ENCODE measurements at regions not wholly inside any gene's neighbourhood (a gene's known extent, or its start where the extent isn't known, plus 50 kb on each side); places are given as distances from the start of the nearest gene placed in this dataset.

DNA sequence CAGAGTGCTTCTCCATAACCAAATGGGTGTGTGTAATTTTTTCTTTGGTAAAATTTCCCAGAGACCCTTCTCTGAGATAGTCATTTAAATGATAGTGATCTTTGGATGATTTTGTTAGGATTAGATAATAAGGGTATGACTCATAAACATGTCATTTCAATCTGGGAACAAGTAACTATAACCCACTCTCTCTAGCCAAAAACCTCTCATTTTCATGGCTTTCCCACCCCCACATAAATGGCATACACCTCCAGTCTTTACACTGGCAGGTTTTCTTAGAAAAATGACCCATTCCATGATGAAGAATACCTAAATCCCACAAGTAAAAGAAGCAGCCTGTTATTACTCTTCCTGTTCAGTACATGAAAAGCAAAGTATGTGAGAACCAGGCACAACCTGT is 572.0 kb upstream of the ZEB2 start:
- ChIA-PET CTCF (interaction anchor here (0.7 kb wide), 1 partner anchor 1385 kb away, joined by 3 read pairs; no protein-coding TSS in a partner anchor), POLR2A (no interaction called here)
- TF ChIP-seq YY2 (tag by site-specific recombination; IDR thresholded peaks at IDR 0.05) (no peak), ZNF155 (tag by site-specific recombination; IDR thresholded peaks at IDR 0.05) (no peak), ZNF354C (tag by site-specific recombination; IDR thresholded peaks at IDR 0.05; ENCODE audit: borderline replicate concordance, low read depth) (no peak), ZNF529 (tag by site-specific recombination; IDR thresholded peaks at IDR 0.05; ENCODE audit: insufficient replicate concordance) (no peak), SP3 (tag by site-specific recombination; IDR thresholded peaks at IDR 0.05) (no peak), ZNF391 (tag by site-specific recombination; IDR thresholded peaks at IDR 0.05; ENCODE audit: borderline replicate concordance, low read depth) (no peak), ZNF658 (tag by site-specific recombination; IDR thresholded peaks at IDR 0.05) (no peak), ZSCAN23 (tag by site-specific recombination; IDR thresholded peaks at IDR 0.05) (no peak), ZNF561 (tag by site-specific recombination; IDR thresholded peaks at IDR 0.05; ENCODE audit: borderline replicate concordance) (no peak), ZNF157 (tag by site-specific recombination; IDR thresholded peaks at IDR 0.05) (no peak), ZNF211 (tag by site-specific recombination; IDR thresholded peaks at IDR 0.05; ENCODE audit: low read depth) (no peak)
- TF ChIP-seq, protein P1, sequence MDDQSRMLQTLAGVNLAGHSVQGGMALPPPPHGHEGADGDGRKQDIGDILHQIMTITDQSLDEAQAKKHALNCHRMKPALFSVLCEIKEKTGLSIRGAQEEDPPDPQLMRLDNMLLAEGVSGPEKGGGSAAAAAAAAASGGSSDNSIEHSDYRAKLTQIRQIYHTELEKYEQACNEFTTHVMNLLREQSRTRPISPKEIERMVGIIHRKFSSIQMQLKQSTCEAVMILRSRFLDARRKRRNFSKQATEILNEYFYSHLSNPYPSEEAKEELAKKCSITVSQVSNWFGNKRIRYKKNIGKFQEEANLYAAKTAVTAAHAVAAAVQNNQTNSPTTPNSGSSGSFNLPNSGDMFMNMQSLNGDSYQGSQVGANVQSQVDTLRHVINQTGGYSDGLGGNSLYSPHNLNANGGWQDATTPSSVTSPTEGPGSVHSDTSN (CRISPR knock-in tag; IDR thresholded peaks at IDR 0.05), result no peak
- TF ChIP-seq, protein P2, sequence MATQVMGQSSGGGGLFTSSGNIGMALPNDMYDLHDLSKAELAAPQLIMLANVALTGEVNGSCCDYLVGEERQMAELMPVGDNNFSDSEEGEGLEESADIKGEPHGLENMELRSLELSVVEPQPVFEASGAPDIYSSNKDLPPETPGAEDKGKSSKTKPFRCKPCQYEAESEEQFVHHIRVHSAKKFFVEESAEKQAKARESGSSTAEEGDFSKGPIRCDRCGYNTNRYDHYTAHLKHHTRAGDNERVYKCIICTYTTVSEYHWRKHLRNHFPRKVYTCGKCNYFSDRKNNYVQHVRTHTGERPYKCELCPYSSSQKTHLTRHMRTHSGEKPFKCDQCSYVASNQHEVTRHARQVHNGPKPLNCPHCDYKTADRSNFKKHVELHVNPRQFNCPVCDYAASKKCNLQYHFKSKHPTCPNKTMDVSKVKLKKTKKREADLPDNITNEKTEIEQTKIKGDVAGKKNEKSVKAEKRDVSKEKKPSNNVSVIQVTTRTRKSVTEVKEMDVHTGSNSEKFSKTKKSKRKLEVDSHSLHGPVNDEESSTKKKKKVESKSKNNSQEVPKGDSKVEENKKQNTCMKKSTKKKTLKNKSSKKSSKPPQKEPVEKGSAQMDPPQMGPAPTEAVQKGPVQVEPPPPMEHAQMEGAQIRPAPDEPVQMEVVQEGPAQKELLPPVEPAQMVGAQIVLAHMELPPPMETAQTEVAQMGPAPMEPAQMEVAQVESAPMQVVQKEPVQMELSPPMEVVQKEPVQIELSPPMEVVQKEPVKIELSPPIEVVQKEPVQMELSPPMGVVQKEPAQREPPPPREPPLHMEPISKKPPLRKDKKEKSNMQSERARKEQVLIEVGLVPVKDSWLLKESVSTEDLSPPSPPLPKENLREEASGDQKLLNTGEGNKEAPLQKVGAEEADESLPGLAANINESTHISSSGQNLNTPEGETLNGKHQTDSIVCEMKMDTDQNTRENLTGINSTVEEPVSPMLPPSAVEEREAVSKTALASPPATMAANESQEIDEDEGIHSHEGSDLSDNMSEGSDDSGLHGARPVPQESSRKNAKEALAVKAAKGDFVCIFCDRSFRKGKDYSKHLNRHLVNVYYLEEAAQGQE (tag by site-specific recombination; IDR thresholded peaks at IDR 0.05), result no peak
- TF ChIP-seq, protein P3, sequence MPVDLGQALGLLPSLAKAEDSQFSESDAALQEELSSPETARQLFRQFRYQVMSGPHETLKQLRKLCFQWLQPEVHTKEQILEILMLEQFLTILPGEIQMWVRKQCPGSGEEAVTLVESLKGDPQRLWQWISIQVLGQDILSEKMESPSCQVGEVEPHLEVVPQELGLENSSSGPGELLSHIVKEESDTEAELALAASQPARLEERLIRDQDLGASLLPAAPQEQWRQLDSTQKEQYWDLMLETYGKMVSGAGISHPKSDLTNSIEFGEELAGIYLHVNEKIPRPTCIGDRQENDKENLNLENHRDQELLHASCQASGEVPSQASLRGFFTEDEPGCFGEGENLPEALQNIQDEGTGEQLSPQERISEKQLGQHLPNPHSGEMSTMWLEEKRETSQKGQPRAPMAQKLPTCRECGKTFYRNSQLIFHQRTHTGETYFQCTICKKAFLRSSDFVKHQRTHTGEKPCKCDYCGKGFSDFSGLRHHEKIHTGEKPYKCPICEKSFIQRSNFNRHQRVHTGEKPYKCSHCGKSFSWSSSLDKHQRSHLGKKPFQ (tag by site-specific recombination; IDR thresholded peaks at IDR 0.05), result no peak
- TF ChIP-seq, protein P4, sequence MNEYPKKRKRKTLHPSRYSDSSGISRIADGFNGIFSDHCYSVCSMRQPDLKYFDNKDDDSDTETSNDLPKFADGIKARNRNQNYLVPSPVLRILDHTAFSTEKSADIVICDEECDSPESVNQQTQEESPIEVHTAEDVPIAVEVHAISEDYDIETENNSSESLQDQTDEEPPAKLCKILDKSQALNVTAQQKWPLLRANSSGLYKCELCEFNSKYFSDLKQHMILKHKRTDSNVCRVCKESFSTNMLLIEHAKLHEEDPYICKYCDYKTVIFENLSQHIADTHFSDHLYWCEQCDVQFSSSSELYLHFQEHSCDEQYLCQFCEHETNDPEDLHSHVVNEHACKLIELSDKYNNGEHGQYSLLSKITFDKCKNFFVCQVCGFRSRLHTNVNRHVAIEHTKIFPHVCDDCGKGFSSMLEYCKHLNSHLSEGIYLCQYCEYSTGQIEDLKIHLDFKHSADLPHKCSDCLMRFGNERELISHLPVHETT (tag by site-specific recombination; IDR thresholded peaks at IDR 0.05), result no peak
- Histone ChIP-seq H3K9me3 (ENCODE audit: control insufficient read depth, insufficient read depth, low read depth, low read length) (no peaks in the 10 kb centered on the region), H3K36me3 (ENCODE audit: control insufficient read depth in 2 of 2, insufficient read depth in 1 of 2, low read length in 2 of 2) (no peaks in the 10 kb centered on the region), H3K4me3 (ENCODE audit: low read depth, low read length) (no peak overlapping the region), H3K4me1 (ENCODE audit: control insufficient read depth, insufficient read depth, low read length) (no peaks in the 10 kb centered on the region), H3K27ac (ENCODE audit: extremely low read depth, low read depth, low read length) (no peak overlapping the region)

DNA sequence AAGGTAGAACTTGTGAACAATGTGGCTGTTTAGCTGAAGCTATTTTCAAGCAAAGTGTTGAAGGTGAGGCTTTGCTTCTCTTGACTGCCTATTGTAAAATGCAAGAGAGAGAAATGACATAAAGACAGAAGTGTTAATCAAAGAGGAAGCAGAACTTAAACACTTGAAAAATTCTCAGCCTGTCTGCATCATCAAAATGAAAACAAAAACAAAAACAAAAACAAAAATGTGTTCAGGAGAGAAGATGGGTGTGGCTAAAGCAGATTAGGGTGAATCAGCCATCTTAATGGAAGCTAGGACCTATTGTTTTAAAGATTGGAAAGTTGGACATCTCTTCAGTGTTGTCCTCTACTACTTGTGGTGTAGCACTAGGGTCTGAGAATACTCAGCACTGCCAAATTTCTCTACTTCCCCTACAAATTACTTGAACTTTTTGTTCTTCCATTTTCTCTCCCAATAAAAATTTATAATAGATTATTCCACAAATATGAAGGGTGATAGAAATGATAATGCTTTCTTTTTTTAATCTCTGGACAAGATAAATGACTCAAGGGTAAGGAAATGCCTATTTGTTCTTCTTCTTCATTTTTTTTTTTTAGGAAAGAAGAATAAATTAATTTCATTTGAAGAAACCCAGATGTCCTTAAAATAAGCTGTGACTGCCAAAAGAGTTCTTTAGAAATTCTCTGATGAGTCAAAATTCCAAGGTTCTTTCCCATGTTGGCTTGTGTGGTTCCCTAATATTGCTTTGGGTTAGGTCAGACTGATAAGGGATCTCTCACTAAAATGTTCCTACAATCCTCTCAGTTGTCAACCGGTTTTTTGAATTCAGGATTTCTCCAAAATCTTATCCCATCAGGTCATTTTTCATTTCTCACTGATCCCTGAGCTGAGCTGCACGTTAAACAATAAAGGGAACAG is 571.2 kb upstream of the ZEB2 start:
- POLR2A ChIA-PET, result no interaction called here

More for the DNA sequence above, 571.2 kb upstream of the ZEB2 start:
- no peak for TF ChIP-seq ZNF341 (tag by site-specific recombination; IDR thresholded peaks at IDR 0.05; ENCODE audit: low read depth)
- TF ChIP-seq ZNF157 (tag by site-specific recombination; IDR thresholded peaks at IDR 0.05), result no peak
- TF ChIP-seq SP3 (tag by site-specific recombination; IDR thresholded peaks at IDR 0.05), result no peak
- TF ChIP-seq ZNF560 (tag by site-specific recombination; IDR thresholded peaks at IDR 0.05; ENCODE audit: borderline replicate concordance), result no peak
- TF ChIP-seq ZSCAN30 (tag by site-specific recombination; IDR thresholded peaks at IDR 0.05), result no peak
- no peak for TF ChIP-seq ZNF391 (tag by site-specific recombination; IDR thresholded peaks at IDR 0.05; ENCODE audit: borderline replicate concordance, low read depth)
- TF ChIP-seq ZSCAN16 (tag by site-specific recombination; IDR thresholded peaks at IDR 0.05), result no peak
- Histone ChIP-seq H3K4me1 (ENCODE audit: control insufficient read depth, insufficient read depth, low read length) (no peaks in the 10 kb centered on the region), H3K9me3 (ENCODE audit: control insufficient read depth, insufficient read depth, low read depth, low read length) (no peaks in the 10 kb centered on the region), H3K4me3 (ENCODE audit: low read depth, low read length) (no peak overlapping the region), H3K36me3 (ENCODE audit: control insufficient read depth in 2 of 2, insufficient read depth in 1 of 2, low read length in 2 of 2) (no peaks in the 10 kb centered on the region), H3K27ac (ENCODE audit: extremely low read depth, low read depth, low read length) (no peak overlapping the region)
- CTCF ChIA-PET, result interaction anchor here (0.7 kb wide), 1 partner anchor 1384 kb away, joined by 3 read pairs; no protein-coding TSS in a partner anchor

Data from HEK293 (cell line).